Hematopoietic multipotent progenitor cell (in vitro differentiated cells): ENCODE measurements at regions not wholly inside any gene's neighbourhood (a gene's known extent, or its start where the extent isn't known, plus 50 kb on each side); places are given as distances from the start of the nearest gene placed in this dataset.

Experiments
- DNase-seq, 3 donors: peaks; one replicate each; pipeline ENCODE4 v3.0.0-alpha.2; 2011 to 2015; ENCODE audit warnings: low read depth in 2 of 3, low spot score in 2 of 3

GRCh38 chr1:116231752-116232151, 120.6 kb downstream of the MAB21L3 start:
- DNase-seq, result no peak

GRCh38 chr1:116232989-116233514, 121.9 kb downstream of the MAB21L3 start:
- peak in 1 of 3 donors; percentile 18 for DNase-seq

GRCh38 chr1:116234429-116234828, 123.2 kb downstream of the MAB21L3 start:
- DNase-seq, result no peak

- DNase-seq, result no peak
Measured at GRCh38 chr1:116239916-116240315, 128.7 kb downstream of the MAB21L3 start.

- no peak for DNase-seq
Measured at GRCh38 chr1:116242741-116243140, 130.3 kb upstream of the ATP1A1 start.

GRCh38 chr1:116243333-116244054, 129.6 kb upstream of the ATP1A1 start:
- DNase-seq, result peak in 2 of 3 donors; percentile 26 to 66

- DNase-seq, result no peak
Measured at GRCh38 chr1:116246174-116246573, 126.9 kb upstream of the ATP1A1 start.

- DNase-seq, result no peak
Measured at GRCh38 chr1:116252271-116252670, 120.8 kb upstream of the ATP1A1 start.

GRCh38 chr1:116252785-116253184, 120.3 kb upstream of the ATP1A1 start:
- no peak for DNase-seq

GRCh38 chr1:116253566-116254382, 119.3 kb upstream of the ATP1A1 start:
- no peak for DNase-seq

GRCh38 chr1:116254776-116255175, 118.3 kb upstream of the ATP1A1 start:
- DNase-seq, result no peak

- DNase-seq, result no peak
Measured at GRCh38 chr1:116255486-116256285, 117.4 kb upstream of the ATP1A1 start.

- no peak for DNase-seq
Measured at GRCh38 chr1:116256286-116256649, 116.8 kb upstream of the ATP1A1 start.

- DNase-seq, result no peak
Measured at GRCh38 chr1:116256875-116257274, 116.2 kb upstream of the ATP1A1 start.

- no peak for DNase-seq
Measured at GRCh38 chr1:116257341-116257767, 115.7 kb upstream of the ATP1A1 start.

GRCh38 chr1:116257836-116258235, 115.2 kb upstream of the ATP1A1 start:
- no peak for DNase-seq

- DNase-seq, result no peak
Measured at GRCh38 chr1:116258668-116259419, 114.2 kb upstream of the ATP1A1 start.

GRCh38 chr1:116259663-116260062, 113.4 kb upstream of the ATP1A1 start:
- DNase-seq, result no peak

- no peak for DNase-seq
Measured at GRCh38 chr1:116260115-116260514, 112.9 kb upstream of the ATP1A1 start.

GRCh38 chr1:116260621-116261020, 112.4 kb upstream of the ATP1A1 start:
- DNase-seq, result no peak
